ENCODE measurements at regions not wholly inside any gene's neighbourhood (a gene's known extent, or its start where the extent isn't known, plus 50 kb on each side); places are given as distances from the start of the nearest gene placed in this dataset.

DNA sequence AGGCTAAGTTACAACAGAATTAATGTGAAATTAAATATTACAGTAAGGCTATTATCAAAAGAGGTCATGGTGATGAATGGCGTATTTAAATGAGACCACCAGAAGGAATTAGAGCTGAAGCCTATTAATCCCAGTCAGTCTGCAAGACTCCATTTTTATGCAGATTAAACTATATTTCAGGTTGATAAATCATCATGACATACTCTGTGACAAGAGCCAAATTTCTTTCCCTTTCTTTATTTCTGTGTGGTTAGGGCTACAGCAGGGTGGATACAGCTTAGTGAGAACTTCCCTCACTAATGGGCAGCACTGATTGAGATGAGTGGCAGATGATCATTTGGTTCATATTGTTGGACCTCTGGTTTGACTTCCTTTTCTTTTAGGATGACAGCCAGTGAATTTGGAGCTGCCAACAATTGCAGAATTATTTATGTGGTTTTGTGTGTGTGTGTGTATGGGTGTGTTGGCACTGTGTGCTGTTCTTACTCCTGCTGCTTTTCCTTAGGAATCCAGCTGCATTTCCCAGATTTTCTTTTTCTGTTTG lies 481.3 kb downstream of the PIK3C3 start:
- ChIA-PET CTCF (no interaction called here), POLR2A (no interaction called here)
- no peaks in the 10 kb centered on the region for H3K27me3 ChIP-seq (replicated peaks; ENCODE audit: control insufficient read depth, insufficient read depth, low read length)
- no peaks in the 10 kb centered on the region for H3K36me3 ChIP-seq (ENCODE audit: control insufficient read depth, insufficient read depth, low read length)
- H3K27ac Mint-ChIP-seq (ENCODE audit: unreplicated experiment): no peak overlapping the region
- no peaks in the 10 kb centered on the region for H3K27me3 Mint-ChIP-seq (ENCODE audit: insufficient read depth, unreplicated experiment)
- intact Hi-C loops (cut with micrococcal nuclease; ENCODE audit: unreplicated experiment): no loop called here
- H3K4me3 Mint-ChIP-seq (ENCODE audit: unreplicated experiment): no peak overlapping the region
- no peak for DNase-seq
- TF ChIP-seq, protein P1, sequence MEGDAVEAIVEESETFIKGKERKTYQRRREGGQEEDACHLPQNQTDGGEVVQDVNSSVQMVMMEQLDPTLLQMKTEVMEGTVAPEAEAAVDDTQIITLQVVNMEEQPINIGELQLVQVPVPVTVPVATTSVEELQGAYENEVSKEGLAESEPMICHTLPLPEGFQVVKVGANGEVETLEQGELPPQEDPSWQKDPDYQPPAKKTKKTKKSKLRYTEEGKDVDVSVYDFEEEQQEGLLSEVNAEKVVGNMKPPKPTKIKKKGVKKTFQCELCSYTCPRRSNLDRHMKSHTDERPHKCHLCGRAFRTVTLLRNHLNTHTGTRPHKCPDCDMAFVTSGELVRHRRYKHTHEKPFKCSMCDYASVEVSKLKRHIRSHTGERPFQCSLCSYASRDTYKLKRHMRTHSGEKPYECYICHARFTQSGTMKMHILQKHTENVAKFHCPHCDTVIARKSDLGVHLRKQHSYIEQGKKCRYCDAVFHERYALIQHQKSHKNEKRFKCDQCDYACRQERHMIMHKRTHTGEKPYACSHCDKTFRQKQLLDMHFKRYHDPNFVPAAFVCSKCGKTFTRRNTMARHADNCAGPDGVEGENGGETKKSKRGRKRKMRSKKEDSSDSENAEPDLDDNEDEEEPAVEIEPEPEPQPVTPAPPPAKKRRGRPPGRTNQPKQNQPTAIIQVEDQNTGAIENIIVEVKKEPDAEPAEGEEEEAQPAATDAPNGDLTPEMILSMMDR (IDR thresholded peaks at IDR 0.05; ENCODE audit: insufficient read depth in 1 of 2, low read depth in 1 of 2, low read length in 1 of 2, severe bottlenecking in 1 of 2, unreplicated experiment in 1 of 2): no peak
- no peaks in the 10 kb centered on the region for H3K9me3 ChIP-seq
- H3K9me3 Mint-ChIP-seq (ENCODE audit: unreplicated experiment): peaks cover 2% of the 10 kb centered on the region
- H3K4me1 Mint-ChIP-seq (ENCODE audit: low read depth, unreplicated experiment): no peaks in the 10 kb centered on the region
- no peaks in the 10 kb centered on the region for H3K4me1 ChIP-seq
- H3K36me3 Mint-ChIP-seq (ENCODE audit: insufficient read depth, unreplicated experiment): no peaks in the 10 kb centered on the region
- no TSS peak for BruUV-seq (replicated peaks)
- no peak overlapping the region for H3K4me3 ChIP-seq (ENCODE audit: low read depth, low read length)

DNA sequence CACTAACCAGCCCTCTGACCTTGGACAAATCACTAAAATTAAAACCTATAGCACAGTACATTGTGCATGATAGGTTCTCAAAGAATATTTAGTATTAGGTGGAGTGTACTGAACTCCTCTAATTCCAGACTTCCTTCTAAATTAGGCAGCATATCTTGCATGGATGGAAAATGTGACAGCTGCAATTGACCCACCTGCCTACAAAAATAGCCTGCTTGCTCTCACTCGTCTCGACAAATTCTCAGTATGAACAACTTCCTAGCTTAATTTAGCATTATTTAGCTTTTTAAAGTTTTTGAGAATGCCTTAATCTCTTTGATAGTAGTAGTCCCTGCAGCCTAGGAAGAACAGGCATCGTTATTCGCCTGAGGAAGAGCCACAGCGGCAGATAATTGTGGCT lies 482.0 kb downstream of the PIK3C3 start:
- no TSS peak for BruUV-seq (replicated peaks)

GRCh38 chr18:42437646-42438045 lies 482.6 kb downstream of the PIK3C3 start:
- ChIA-PET CTCF (no interaction called here), POLR2A (no interaction called here)
- no TSS peak for BruUV-seq (replicated peaks)
- Mint-ChIP-seq H3K27ac (ENCODE audit: unreplicated experiment) (no peak overlapping the region), H3K4me1 (ENCODE audit: low read depth, unreplicated experiment) (no peaks in the 10 kb centered on the region), H3K36me3 (ENCODE audit: insufficient read depth, unreplicated experiment) (no peaks in the 10 kb centered on the region), H3K27me3 (ENCODE audit: insufficient read depth, unreplicated experiment) (no peaks in the 10 kb centered on the region), H3K9me3 (ENCODE audit: unreplicated experiment) (no peaks in the 10 kb centered on the region), H3K4me3 (ENCODE audit: unreplicated experiment) (no peak overlapping the region)
- no peaks in the 10 kb centered on the region for H3K36me3 ChIP-seq (ENCODE audit: control insufficient read depth, insufficient read depth, low read length)
- TF ChIP-seq, protein P1 (IDR thresholded peaks at IDR 0.05; ENCODE audit: insufficient read depth in 1 of 2, low read depth in 1 of 2, low read length in 1 of 2, severe bottlenecking in 1 of 2, unreplicated experiment in 1 of 2): no peak
- DNase-seq: no peak
- no peaks in the 10 kb centered on the region for H3K27me3 ChIP-seq (replicated peaks; ENCODE audit: control insufficient read depth, insufficient read depth, low read length)
- intact Hi-C loops (cut with micrococcal nuclease; ENCODE audit: unreplicated experiment): no loop called here
- H3K4me1 ChIP-seq: no peaks in the 10 kb centered on the region
- no peak overlapping the region for H3K4me3 ChIP-seq (ENCODE audit: low read depth, low read length)
- H3K9me3 ChIP-seq: no peaks in the 10 kb centered on the region

More for the DNA sequence above, 482.0 kb downstream of the PIK3C3 start:
- Mint-ChIP-seq H3K27me3 (ENCODE audit: insufficient read depth, unreplicated experiment) (no peaks in the 10 kb centered on the region), H3K4me1 (ENCODE audit: low read depth, unreplicated experiment) (no peaks in the 10 kb centered on the region), H3K9me3 (ENCODE audit: unreplicated experiment) (no peaks in the 10 kb centered on the region), H3K36me3 (ENCODE audit: insufficient read depth, unreplicated experiment) (no peaks in the 10 kb centered on the region), H3K27ac (ENCODE audit: unreplicated experiment) (no peak overlapping the region), H3K4me3 (ENCODE audit: unreplicated experiment) (no peak overlapping the region)
- Histone ChIP-seq H3K4me1 (no peaks in the 10 kb centered on the region), H3K9me3 (no peaks in the 10 kb centered on the region), H3K27me3 (replicated peaks; ENCODE audit: control insufficient read depth, insufficient read depth, low read length) (no peaks in the 10 kb centered on the region), H3K4me3 (ENCODE audit: low read depth, low read length) (no peak overlapping the region), H3K36me3 (ENCODE audit: control insufficient read depth, insufficient read depth, low read length) (no peaks in the 10 kb centered on the region)
- DNase-seq: no peak
- CTCF ChIA-PET: no interaction called here
- TF ChIP-seq, protein P1 (IDR thresholded peaks at IDR 0.05; ENCODE audit: insufficient read depth in 1 of 2, low read depth in 1 of 2, low read length in 1 of 2, severe bottlenecking in 1 of 2, unreplicated experiment in 1 of 2): no peak
- POLR2A ChIA-PET: no interaction called here
- intact Hi-C loops (cut with micrococcal nuclease; ENCODE audit: unreplicated experiment): no loop called here
